MM.1S (cell line): ENCODE measurements at regions not wholly inside any gene's neighbourhood (a gene's known extent, or its start where the extent isn't known, plus 50 kb on each side); places are given as distances from the start of the nearest gene placed in this dataset.

Experiments used
- DNase-seq: peaks from one replicate; pipeline ENCODE4 v3.0.0-alpha.2; 2015
- H2AFZ ChIP-seq: fragments of 300-600 bp; sonication (generic); 2 replicates; pipeline ENCODE4 v1.6.0; 2016; ENCODE audit warnings: antibody characterized with exemption, low read length
- H3F3A ChIP-seq: fragments of 300-600 bp; sonication (generic); 2 replicates; pipeline ENCODE4 v1.6.1; 2016; ENCODE audit warnings: mild to moderate bottlenecking, antibody characterized with exemption, low read length, moderate library complexity, mixed read lengths; ENCODE audit not compliant: insufficient read depth
- H3K27ac ChIP-seq: fragments of 300-600 bp; sonication (generic); 2 replicates; pipeline ENCODE4 v1.5.1; 2016; ENCODE audit warnings: mild to moderate bottlenecking, low read length
- H3K27me3 ChIP-seq: fragments of 300-600 bp; sonication (generic); replicated peaks from 2 replicates; pipeline ENCODE4 v1.6.0; 2016; ENCODE audit warnings: low read length; ENCODE audit not compliant: insufficient read depth
- H3K36me3 ChIP-seq: fragments of 300-600 bp; sonication (generic); replicated peaks from 2 replicates; pipeline ENCODE4 v1.6.1; 2016; ENCODE audit warnings: mild to moderate bottlenecking, low read length, mixed read lengths; ENCODE audit not compliant: insufficient read depth
- H3K4me1 ChIP-seq: fragments of 300-600 bp; sonication (generic); 2 replicates; pipeline ENCODE4 v1.6.1; 2016; ENCODE audit warnings: low read length, mixed read lengths
- H3K4me2 ChIP-seq: fragments of 300-600 bp; sonication (generic); 2 replicates; pipeline ENCODE4 v1.6.0; 2016; ENCODE audit warnings: low read depth, low read length
- H3K4me3 ChIP-seq: fragments of 300-600 bp; sonication (generic); 2 replicates; pipeline ENCODE4 v1.5.1; 2016; ENCODE audit warnings: low read length, mixed read lengths
- H3K79me2 ChIP-seq: fragments of 300-600 bp; sonication (generic); 2 replicates; pipeline ENCODE4 v1.6.1; 2016; ENCODE audit warnings: mixed run types, low read length, mixed read lengths
- H3K9ac ChIP-seq: fragments of 300-600 bp; sonication (generic); 2 replicates; pipeline ENCODE4 v1.6.1; 2016; ENCODE audit warnings: low read length, mixed read lengths
- H3K9me2 ChIP-seq: fragments of 300-600 bp; sonication (generic); replicated peaks from 2 replicates; pipeline ENCODE4 v1.6.1; 2016; ENCODE audit warnings: mild to moderate bottlenecking, low read length, mixed read lengths; ENCODE audit not compliant: insufficient read depth
- H3K9me3 ChIP-seq: fragments of 300-600 bp; sonication (generic); replicated peaks from 2 replicates; pipeline ENCODE4 v1.6.1; 2016; ENCODE audit warnings: mild to moderate bottlenecking, low read length, mixed read lengths; ENCODE audit not compliant: insufficient read depth
- H4K20me1 ChIP-seq: fragments of 300-600 bp; sonication (generic); 2 replicates; pipeline ENCODE4 v1.6.1; 2016; ENCODE audit warnings: mild to moderate bottlenecking, low read length, moderate library complexity, mixed read lengths; ENCODE audit not compliant: insufficient read depth
- EZH2 ChIP-seq: fragments of 300-600 bp; sonication (generic); optimal IDR thresholded peaks from 2 replicates; pipeline ENCODE3; 2017; ENCODE audit warnings: low read depth, mild to moderate bottlenecking, antibody characterized with exemption, low read length, mixed read lengths
- EZH2phosphoT487 ChIP-seq: fragments of 300-600 bp; sonication (generic); IDR thresholded peaks from 2 replicates; pipeline ENCODE4 v1.6.1; 2018; ENCODE audit warnings: antibody characterized with exemption, low read length
- TF ChIP-seq, protein P1 (sequence below): fragments of 300-600 bp; sonication (generic); IDR thresholded peaks from 2 replicates; pipeline ENCODE4 v1.5.1; 2016; ENCODE audit warnings: antibody characterized with exemption, low read length, mixed read lengths

DNA sequence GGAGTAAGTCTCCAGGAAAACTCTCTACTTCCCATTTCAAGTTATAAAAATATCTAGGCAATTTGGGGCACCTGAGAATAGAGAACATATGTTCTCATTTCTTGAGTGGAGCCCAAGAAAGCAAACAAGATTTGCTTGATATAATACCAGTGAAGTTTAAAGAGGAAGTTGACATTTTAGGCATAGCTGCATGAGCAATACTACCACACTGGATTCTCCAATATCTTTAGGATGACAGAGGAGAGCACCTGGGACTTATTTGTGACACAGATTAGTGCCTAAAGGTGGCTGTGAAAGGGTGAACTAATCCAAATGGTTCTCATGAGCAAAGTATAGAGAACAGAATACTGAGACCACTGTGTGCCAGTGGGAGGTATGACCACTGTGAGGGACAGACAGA is 423.5 kb upstream of the RIOK2 start:
- Histone ChIP-seq H3K4me1 (no peaks in the 10 kb centered on the region), H4K20me1 (no peaks in the 10 kb centered on the region), H3K4me2 (no peak overlapping the region), H2AFZ (no peak overlapping the region), H3K36me3 (no peaks in the 10 kb centered on the region), H3K9me2 (no peaks in the 10 kb centered on the region), H3K9ac (no peak overlapping the region), H3F3A (no peaks in the 10 kb centered on the region), H3K9me3 (no peaks in the 10 kb centered on the region), H3K27me3 (no peaks in the 10 kb centered on the region), H3K27ac (no peak overlapping the region), H3K79me2 (no peaks in the 10 kb centered on the region), H3K4me3 (no peak overlapping the region)
- TF ChIP-seq EZH2phosphoT487 (no peak), EZH2 (no peak)
- TF ChIP-seq, protein P1, sequence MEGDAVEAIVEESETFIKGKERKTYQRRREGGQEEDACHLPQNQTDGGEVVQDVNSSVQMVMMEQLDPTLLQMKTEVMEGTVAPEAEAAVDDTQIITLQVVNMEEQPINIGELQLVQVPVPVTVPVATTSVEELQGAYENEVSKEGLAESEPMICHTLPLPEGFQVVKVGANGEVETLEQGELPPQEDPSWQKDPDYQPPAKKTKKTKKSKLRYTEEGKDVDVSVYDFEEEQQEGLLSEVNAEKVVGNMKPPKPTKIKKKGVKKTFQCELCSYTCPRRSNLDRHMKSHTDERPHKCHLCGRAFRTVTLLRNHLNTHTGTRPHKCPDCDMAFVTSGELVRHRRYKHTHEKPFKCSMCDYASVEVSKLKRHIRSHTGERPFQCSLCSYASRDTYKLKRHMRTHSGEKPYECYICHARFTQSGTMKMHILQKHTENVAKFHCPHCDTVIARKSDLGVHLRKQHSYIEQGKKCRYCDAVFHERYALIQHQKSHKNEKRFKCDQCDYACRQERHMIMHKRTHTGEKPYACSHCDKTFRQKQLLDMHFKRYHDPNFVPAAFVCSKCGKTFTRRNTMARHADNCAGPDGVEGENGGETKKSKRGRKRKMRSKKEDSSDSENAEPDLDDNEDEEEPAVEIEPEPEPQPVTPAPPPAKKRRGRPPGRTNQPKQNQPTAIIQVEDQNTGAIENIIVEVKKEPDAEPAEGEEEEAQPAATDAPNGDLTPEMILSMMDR, result no peak
- DNase-seq, result no peak

DNA sequence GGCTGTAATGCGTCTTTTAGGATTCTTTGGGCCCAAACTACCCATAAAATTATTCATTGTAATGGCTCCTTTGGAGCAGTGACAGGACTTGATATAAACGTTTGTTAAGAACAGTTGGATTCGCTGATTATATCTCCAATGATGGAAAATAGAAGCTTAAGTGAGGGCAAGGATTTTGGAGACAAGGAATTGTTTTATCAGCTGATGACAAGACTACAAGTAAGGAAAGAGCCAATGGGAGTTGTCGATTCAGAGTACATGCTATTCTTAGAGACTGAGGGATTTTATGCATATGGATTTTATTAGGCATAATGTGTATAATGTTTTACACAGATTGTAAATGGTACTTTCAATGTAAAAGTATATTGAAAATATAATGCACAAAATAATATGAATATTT is 425.5 kb upstream of the RIOK2 start:
- no peak overlapping the region for H2AFZ ChIP-seq
- no peak overlapping the region for H3K9ac ChIP-seq
- H3K27ac ChIP-seq, result no peak overlapping the region
- H4K20me1 ChIP-seq, result no peaks in the 10 kb centered on the region
- H3K4me2 ChIP-seq, result no peak overlapping the region
- H3K36me3 ChIP-seq, result no peaks in the 10 kb centered on the region
- no peak overlapping the region for H3K4me3 ChIP-seq
- no peak for DNase-seq
- no peaks in the 10 kb centered on the region for H3K4me1 ChIP-seq
- H3F3A ChIP-seq, result no peaks in the 10 kb centered on the region
- no peaks in the 10 kb centered on the region for H3K27me3 ChIP-seq
- TF ChIP-seq EZH2 (no peak), EZH2phosphoT487 (no peak)
- TF ChIP-seq, protein P1, result no peak
- no peaks in the 10 kb centered on the region for H3K9me2 ChIP-seq
- no peaks in the 10 kb centered on the region for H3K79me2 ChIP-seq
- H3K9me3 ChIP-seq, result no peaks in the 10 kb centered on the region

DNA sequence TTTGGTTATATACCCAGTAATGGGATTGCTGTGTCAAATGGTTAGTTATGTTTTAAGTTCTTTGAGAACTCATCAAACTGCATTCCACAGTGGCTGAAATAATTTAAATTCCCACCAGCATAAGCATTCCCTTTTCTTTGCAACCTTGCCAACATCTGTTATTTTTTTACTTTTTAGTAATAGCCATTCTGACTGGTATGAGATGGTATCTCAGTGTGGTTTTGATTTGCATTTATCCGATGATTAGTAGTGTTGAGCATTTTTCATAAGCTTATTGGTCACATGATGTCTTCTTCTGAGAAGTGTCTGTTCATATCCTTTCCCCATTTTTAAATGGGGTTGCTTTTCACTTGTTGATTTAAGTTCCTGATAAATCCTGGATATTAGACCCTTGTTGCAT is 435.7 kb upstream of the RIOK2 start:
- TF ChIP-seq, protein P1, result no peak
- TF ChIP-seq EZH2 (no peak), EZH2phosphoT487 (no peak)
- Histone ChIP-seq H3K36me3 (no peaks in the 10 kb centered on the region), H2AFZ (no peak overlapping the region), H3F3A (no peaks in the 10 kb centered on the region), H3K4me3 (no peak overlapping the region), H3K27me3 (no peaks in the 10 kb centered on the region), H3K9me2 (no peaks in the 10 kb centered on the region), H3K4me2 (no peak overlapping the region), H3K9ac (no peak overlapping the region), H3K4me1 (no peaks in the 10 kb centered on the region), H3K27ac (no peak overlapping the region), H3K79me2 (no peaks in the 10 kb centered on the region), H3K9me3 (no peaks in the 10 kb centered on the region), H4K20me1 (no peaks in the 10 kb centered on the region)
- no peak for DNase-seq
